K562 (cell line): ENCODE measurements at regions not wholly inside any gene's neighbourhood (a gene's known extent, or its start where the extent isn't known, plus 50 kb on each side); places are given as distances from the start of the nearest gene placed in this dataset.

ENCODE experiments used
- CTCF ChIP-seq, 3 experiments: IDR thresholded peaks in 2 of 3; conservative IDR thresholded peaks in 1 of 3; 2 replicates each; pipeline ENCODE4 v1.5.1; 2011 to 2012; ENCODE audit warnings: low read length in 3 of 3, mild to moderate bottlenecking in 3 of 3, control low read depth in 2 of 3, improper control_type of control experiment in 1 of 3, inconsistent platforms in 1 of 3, low read depth in 1 of 3, mixed read lengths in 1 of 3, moderate library complexity in 1 of 3; ENCODE audit not compliant: insufficient read depth in 2 of 3
- ZNF699 ChIP-seq: fragments of 250-450 bp; sonication (Bioruptor Pico); IDR thresholded peaks from 2 replicates; pipeline ENCODE4 v1.8.0; 2021; ENCODE audit warnings: mild to moderate bottlenecking, moderate library complexity; ENCODE audit not compliant: insufficient replicate concordance

- TF ChIP-seq ZNF699 (CRISPR knock-in tag) (no peak), CTCF (IDR thresholded peaks at IDR 0.05 in 2 of 3, conservative IDR thresholded peaks at IDR 0.05 in 1 of 3; ENCODE audit: insufficient read depth in 2 of 3, low read depth in 1 of 3, low read length in 3 of 3) (peak; percentile 83 to 86 (median 84))
Observed at GRCh38 chr5:42057254-42057690, 132.2 kb downstream of the FBXO4 start.
